ENCODE measurements at regions not wholly inside any gene's neighbourhood (a gene's known extent, or its start where the extent isn't known, plus 50 kb on each side); places are given as distances from the start of the nearest gene placed in this dataset.
A peak's percentile ranks its signal among the peaks of the same experiment; 100 is the strongest.
"Not testable (repeated sequence)": the region's sequence is repeated elsewhere in the genome, so short reads cannot be mapped to it uniquely, and the experiment has no call there.

DNA sequence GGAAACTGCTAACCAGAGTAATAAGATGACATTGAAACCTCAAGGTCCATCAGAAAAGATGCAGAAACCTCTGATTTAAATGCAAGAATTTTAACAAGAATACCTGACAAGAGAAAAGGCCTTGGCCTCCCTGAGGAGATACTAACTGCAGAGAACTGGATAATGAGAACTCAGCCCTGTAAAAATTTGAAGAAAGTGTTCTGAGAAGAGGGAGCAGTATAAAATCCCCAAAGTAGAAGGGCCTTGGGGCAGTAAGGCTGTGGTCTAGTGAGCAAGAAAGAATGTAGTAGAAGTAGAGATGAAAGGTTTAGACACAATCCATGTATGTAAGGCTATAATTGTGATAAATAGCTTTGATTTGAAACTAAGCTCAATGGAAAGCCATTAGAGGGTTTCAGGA is 394.1 kb downstream of the ZBBX start:
- DNase-seq, result no peak

DNA sequence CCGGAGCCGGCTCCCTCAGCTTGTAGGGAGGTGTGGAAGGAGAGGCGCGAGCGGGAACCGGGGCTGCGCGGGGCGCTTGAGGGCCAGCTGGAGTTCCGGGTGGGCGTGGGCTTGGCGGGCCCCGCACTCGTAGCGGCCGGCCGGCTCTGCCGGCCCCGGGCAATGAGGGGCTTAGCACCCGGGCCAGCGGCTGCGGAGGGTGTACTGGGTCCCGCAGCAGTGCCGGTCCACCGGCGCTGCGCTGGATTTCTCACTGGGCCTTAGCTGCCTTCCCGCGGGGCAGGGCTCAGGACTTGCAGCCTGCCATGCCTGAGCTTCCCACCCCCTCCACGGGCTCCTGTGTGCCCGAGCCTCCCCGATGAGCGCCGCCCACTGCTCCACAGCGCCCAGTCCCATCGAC is 404.3 kb downstream of the ZBBX start:
- not testable (repeated sequence) for DNase-seq

DNA sequence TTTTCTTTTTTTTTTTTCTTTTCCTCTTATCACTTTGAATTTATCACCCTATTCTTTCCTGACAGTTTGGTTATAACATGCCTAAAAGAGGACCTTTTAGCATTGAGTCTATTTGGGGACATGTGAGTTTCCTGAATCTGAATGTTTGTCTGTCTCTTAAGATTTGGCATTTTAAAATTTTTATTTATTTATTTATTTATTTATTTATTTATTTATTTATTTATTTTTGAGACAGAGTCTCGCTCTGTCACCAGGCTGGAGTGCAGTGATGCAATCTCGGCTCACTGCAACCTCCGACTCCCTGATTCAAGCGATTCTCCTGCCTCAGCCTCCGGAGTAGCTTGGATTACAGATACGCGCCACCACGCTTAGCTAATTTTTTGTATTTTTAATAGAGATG is 412.4 kb downstream of the ZBBX start:
- DNase-seq, result not testable (repeated sequence)

DNA sequence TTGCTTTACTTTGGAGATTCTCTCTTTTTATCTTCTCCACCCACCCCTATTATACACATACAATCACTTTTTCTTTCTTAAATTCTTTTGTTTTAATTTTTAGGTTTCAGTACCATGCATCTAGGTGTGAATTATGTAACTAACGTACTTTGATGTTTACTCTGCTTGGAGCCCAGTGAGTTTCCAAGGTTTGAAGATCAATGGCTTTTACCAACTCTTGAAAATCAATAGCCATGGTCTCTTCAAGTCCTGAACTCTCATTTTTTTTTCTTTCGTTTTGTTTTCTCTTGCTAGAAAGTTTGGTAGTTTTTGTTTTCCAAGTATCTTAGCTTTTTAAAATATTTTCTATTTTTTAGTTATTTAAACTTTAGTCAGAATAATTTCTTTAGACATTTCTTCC is 417.2 kb downstream of the ZBBX start:
- no peak for DNase-seq

- DNase-seq, result peak; percentile 31
Measured at GRCh38 chr3:166957121-166957520, 423.0 kb downstream of the ZBBX start.

GRCh38 chr3:166955201-166955939 is 424.7 kb downstream of the ZBBX start:
- no peak for DNase-seq

DNA sequence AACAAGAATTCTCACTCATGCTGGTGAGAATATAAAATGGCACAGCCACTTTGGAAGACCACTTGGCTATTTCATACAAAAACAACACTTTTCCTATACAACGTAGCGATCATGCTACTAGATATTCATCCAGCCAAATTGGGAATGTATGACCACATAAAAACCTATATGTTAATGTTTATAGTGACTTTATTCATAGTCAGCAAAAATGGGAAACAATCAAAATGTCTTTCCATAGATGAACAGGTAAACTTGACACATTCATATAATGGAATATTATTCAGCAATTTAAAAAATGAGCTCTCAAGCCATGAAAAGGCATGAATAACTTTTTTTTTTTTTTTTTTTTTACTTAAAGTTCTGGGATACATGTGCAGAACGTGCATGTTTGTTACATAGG is 445.2 kb downstream of the ZBBX start:
- no peak for DNase-seq

- DNase-seq, result no peak
Measured at GRCh38 chr3:166917437-166917836, 462.7 kb downstream of the ZBBX start.

DNA sequence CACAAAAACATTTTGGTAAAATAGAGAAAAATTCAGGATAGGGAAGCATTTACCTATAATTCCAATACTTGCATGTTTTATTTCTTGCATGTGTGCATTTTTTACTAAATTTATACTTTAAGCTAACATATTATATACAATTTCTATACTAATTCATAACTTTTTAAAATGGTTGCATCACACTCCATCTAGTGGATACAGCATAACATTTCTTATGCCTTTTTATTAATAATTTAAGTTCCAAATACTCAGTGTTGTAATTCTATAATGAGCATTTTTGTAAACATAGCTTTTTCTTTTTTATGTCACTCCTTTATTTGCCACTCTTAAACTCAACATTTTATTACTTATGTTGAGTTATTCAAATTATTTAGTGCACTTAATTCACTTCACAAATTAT is 477.7 kb downstream of the ZBBX start:
- no peak for DNase-seq

DNA sequence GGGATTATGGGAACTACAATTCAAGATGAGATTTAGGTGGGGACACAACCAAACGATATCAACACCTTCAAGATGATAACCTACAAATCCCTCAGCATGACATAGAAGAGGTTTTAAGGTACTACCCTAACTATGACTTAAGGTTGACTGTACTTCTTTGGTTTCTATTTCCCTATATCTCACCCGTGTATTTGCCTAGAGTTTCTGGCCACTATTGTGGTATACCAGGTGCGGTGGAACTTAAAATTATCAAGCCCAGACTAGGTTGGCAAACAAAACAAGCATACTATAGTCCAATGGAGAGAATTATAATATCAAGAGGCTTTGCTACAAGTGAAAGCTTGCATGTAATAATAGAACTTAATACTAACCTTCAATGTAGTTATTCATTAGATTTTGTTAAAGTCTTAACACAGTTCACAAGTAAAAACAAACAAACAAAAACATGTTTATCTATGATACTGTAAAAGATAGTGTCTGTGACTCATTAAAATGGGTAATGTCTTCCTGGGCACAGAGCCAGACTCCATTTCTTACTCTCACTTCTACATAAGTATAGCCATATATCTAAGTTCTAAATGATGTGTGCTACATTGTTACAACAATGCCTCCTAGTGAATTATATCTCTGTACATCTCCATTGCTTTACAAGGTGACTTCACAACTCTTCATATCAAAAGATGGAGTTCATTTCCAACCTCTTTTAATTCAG is 479.1 kb downstream of the ZBBX start:
- no peak for DNase-seq

- no peak for DNase-seq
Measured at GRCh38 chr3:166897811-166898210, 482.3 kb downstream of the ZBBX start.

GRCh38 chr3:166889241-166889640 is 490.9 kb downstream of the ZBBX start:
- DNase-seq, result no peak

DNA sequence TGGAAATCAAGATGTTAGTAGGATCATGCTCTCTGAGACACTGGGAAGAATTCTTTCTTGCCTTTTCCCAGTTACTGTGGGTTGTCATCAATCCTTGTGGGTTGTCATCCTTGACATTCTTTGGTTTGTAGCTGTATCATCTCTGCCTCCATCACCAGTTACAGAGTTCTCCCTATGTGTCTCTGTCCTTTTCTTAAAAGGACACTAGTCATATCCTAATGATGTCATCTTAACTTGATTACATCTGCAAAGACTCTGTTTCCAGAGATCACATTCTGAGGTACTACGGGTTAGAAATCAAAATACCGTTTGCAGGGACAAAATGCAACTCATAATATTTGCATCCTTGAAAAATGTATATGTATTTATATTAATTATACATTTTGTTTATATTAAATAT is 500.4 kb downstream of the ZBBX start:
- no peak for DNase-seq

GRCh38 chr3:166877971-166878370 is 502.1 kb downstream of the ZBBX start:
- no peak for DNase-seq

DNA sequence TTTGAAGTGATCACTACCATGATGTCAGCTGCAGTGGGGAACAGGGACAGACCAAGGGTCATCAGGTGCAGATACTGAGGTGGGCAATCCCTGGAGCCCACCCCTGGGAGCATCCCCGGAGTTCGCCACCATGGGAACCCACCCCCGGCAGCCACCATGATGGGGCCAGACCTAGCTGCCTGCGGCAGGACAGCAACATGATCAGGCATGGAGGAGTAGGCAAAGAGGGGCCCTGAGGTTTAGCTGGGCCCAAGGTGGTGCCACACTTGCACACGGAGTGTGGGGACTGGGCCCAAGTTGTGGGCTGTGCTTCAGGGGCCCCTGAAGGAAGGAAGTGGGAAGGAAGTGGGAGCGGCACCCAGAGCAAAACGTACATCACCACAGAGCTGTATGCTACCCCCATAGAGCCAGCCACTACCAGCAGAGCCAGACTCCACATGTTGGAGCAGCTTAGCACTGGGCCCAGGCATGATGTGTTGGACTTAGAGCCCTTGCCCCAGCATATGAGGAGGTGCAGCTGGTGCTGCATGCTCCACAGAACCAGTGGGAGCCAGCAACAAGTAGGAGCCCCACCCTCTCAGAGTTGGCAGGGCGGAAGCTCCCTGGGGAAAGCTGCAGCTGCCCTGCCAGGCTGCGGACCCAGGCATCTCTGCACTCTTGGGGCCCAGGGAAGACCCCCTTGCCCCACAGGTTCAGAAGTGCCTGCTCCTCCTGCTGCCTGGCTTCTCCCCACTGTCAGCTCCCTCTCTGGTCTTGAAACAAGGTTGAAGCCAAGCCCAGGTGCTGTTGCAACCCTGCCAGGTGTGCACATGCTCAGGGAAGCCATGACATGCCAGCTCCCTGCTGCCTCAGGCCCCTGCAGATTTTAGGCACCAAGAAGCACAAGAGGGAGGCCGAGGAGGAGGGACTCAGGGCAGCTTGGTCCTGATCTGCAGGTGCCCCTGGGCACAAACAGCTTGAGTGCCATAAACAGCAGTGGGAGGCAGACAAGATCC is 515.3 kb downstream of the ZBBX start:
- DNase-seq, result no peak

DNA sequence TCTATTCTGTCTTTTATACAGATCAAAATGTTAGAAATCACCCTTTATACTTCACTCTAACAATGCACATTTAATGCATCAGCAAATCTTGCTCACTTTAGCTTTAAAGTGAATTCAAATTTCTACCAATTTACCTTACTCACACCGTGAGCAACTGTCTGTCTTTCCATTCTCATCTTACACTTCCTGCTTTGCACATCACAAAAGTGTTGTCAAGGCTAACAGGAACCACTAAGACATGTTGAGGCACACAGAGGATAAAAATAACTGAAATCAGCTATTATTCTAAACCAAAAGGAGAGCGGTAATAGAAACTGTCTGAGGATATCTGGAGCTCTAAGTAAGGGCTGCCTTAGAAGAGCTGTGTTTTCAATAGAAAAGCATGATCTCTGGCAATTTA is 519.9 kb downstream of the ZBBX start:
- no peak for DNase-seq

DNA sequence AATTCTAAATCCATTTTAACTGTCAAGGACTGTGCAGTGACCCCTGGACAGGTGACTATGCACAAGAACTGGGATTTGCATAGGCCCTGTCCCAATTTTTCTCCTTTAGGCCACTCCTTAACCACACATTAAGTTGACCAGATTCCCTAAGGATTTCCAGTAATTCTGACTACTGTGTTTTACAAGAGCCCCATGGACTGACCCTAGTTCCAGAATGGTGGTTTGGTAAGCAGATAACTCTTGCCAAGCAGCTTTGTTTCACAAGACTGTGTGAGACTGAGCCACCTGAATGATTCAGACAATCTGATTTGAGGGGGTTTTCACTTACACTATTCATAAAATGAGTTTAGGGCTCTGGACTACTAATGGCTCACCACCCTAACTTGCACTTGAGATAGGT is 535.8 kb downstream of the ZBBX start:
- no peak for DNase-seq

- not testable (repeated sequence) for DNase-seq
Measured at GRCh38 chr3:166842784-166843183, 537.3 kb downstream of the ZBBX start.

- no peak for DNase-seq
Measured at GRCh38 chr3:166837535-166837934, 542.6 kb downstream of the ZBBX start.

DNA sequence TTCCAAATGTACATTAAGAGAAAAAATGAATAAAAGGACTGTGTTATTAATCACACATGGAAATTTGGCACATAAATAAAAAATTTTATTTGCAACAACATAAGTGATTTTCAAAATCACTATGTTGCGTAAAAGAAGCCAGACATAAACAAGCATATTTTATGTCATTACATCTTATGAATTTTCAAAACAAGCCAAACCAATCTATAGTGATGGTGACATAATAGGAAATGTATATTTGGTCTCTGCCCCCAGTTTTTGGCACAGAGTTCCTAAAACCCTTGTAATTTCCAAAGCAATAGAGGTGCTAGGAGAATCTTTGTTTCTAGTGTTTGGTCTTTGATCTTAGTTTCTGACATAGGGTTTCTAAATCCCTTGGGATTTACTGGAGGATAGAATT is 543.3 kb downstream of the ZBBX start:
- DNase-seq, result no peak

GRCh38 chr3:166829896-166830295 is 550.2 kb downstream of the ZBBX start:
- no peak for DNase-seq

- DNase-seq, result no peak
Measured at GRCh38 chr3:166818464-166818863, 561.6 kb downstream of the ZBBX start.

- not testable (repeated sequence) for DNase-seq
Measured at GRCh38 chr3:166817269-166817668, 562.8 kb downstream of the ZBBX start.

Measured in right hindlimb (tissue), 1 donor.